Calu3 (cell line): ENCODE measurements at regions not wholly inside any gene's neighbourhood (a gene's known extent, or its start where the extent isn't known, plus 50 kb on each side); places are given as distances from the start of the nearest gene placed in this dataset.
"Not testable (repeated sequence)": the region's sequence is repeated elsewhere in the genome, so short reads cannot be mapped to it uniquely, and the experiment has no call there.

Experiments
- BruUV-seq: library from RNA; stranded (reverse); fragments of 400-500 nt; replicated peaks from 2 replicates; lab custom pipeline; 2021; lab: Mats Ljungman, UMichigan
- CTCF ChIA-PET: fragments of 300-600 bp; sonication (Branson Sonifier 250); formaldehyde crosslinking; loops from one replicate; lab custom pipeline; 2022; ENCODE audit warnings: antibody characterized with exemption; lab: Charles Lee
- DNase-seq: peaks from one replicate; pipeline ENCODE4 v3.0.0; 2022
- H3K27ac Mint-ChIP-seq: one replicate; pipeline ENCODE4 v1.8.0; 2022; ENCODE audit warnings: mixed read lengths; ENCODE audit not compliant: unreplicated experiment
- H3K27me3 Mint-ChIP-seq: one replicate; pipeline ENCODE4 v1.8.0; 2022; ENCODE audit warnings: mixed read lengths; ENCODE audit not compliant: unreplicated experiment
- H3K36me3 Mint-ChIP-seq: one replicate; pipeline ENCODE4 v1.8.0; 2022; ENCODE audit warnings: mild to moderate bottlenecking, moderate library complexity, mixed read lengths; ENCODE audit not compliant: insufficient read depth, unreplicated experiment
- H3K4me1 Mint-ChIP-seq: one replicate; pipeline ENCODE4 v1.8.0; 2022; ENCODE audit warnings: mild to moderate bottlenecking, low read depth, mixed read lengths; ENCODE audit not compliant: unreplicated experiment
- H3K4me3 Mint-ChIP-seq: one replicate; pipeline ENCODE4 v1.8.0; 2022; ENCODE audit warnings: mild to moderate bottlenecking, low read depth, moderate library complexity, mixed read lengths; ENCODE audit not compliant: unreplicated experiment
- H3K9me3 Mint-ChIP-seq: one replicate; pipeline ENCODE4 v1.8.0; 2022; ENCODE audit warnings: low read depth, mixed read lengths; ENCODE audit not compliant: unreplicated experiment
- intact Hi-C: fragments of 100-400 bp; cut with micrococcal nuclease; formaldehyde crosslinking; loops from one replicate; pipeline ENCODE4 v1.10.0; 2022; ENCODE audit not compliant: unreplicated experiment
- TF ChIP-seq, protein P1 (sequence below): fragments of 200-600 bp; IDR thresholded peaks from one replicate; pipeline ENCODE4 v1.8.0; 2022; ENCODE audit warnings: antibody characterized with exemption; ENCODE audit not compliant: unreplicated experiment

GRCh38 chr6:26273673-26274588, 91.1 kb upstream of the BTN3A2 start:
- Mint-ChIP-seq H3K36me3 (peaks cover 8% of the 10 kb centered on the region), H3K4me1 (peaks cover 9% of the 10 kb centered on the region), H3K27me3 (no peaks in the 10 kb centered on the region), H3K9me3 (no peaks in the 10 kb centered on the region), H3K4me3 (no peak overlapping the region), H3K27ac (no peak overlapping the region)
- no peak for DNase-seq
- intact Hi-C loops: loop anchor here (5.0 kb wide), 2 partner anchors 152 to 858 kb away; a partner anchor contains a TSS
- CTCF ChIA-PET: interaction anchor here (0.5 to 2.8 kb wide), 4 partner anchors 48 to 935 kb away, joined by 3 to 12 read pairs (median 4); a partner anchor contains a TSS
- TF ChIP-seq, protein P1, sequence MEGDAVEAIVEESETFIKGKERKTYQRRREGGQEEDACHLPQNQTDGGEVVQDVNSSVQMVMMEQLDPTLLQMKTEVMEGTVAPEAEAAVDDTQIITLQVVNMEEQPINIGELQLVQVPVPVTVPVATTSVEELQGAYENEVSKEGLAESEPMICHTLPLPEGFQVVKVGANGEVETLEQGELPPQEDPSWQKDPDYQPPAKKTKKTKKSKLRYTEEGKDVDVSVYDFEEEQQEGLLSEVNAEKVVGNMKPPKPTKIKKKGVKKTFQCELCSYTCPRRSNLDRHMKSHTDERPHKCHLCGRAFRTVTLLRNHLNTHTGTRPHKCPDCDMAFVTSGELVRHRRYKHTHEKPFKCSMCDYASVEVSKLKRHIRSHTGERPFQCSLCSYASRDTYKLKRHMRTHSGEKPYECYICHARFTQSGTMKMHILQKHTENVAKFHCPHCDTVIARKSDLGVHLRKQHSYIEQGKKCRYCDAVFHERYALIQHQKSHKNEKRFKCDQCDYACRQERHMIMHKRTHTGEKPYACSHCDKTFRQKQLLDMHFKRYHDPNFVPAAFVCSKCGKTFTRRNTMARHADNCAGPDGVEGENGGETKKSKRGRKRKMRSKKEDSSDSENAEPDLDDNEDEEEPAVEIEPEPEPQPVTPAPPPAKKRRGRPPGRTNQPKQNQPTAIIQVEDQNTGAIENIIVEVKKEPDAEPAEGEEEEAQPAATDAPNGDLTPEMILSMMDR: no peak
- no TSS peak for BruUV-seq

GRCh38 chr6:26275663-26276062, 89.3 kb upstream of the BTN3A2 start:
- Mint-ChIP-seq H3K4me3 (no peak overlapping the region), H3K27ac (no peak overlapping the region), H3K27me3 (no peaks in the 10 kb centered on the region), H3K9me3 (no peaks in the 10 kb centered on the region), H3K36me3 (peaks cover 4% of the 10 kb centered on the region), H3K4me1 (peaks cover 4% of the 10 kb centered on the region)
- DNase-seq: no peak
- TF ChIP-seq, protein P1: no peak
- intact Hi-C loops: no loop called here
- CTCF ChIA-PET: no interaction called here
- no TSS peak for BruUV-seq

- CTCF ChIA-PET: no interaction called here
- Mint-ChIP-seq H3K4me3 (no peak overlapping the region), H3K36me3 (peaks cover 7% of the 10 kb centered on the region), H3K4me1 (peaks cover 14% of the 10 kb centered on the region), H3K27ac (no peak overlapping the region), H3K9me3 (no peaks in the 10 kb centered on the region), H3K27me3 (no peaks in the 10 kb centered on the region)
- DNase-seq: no peak
- no TSS peak for BruUV-seq
- TF ChIP-seq, protein P1: no peak
- intact Hi-C loops: no loop called here
Observed at GRCh38 chr6:26276841-26277648, 88.0 kb upstream of the BTN3A2 start.

DNA sequence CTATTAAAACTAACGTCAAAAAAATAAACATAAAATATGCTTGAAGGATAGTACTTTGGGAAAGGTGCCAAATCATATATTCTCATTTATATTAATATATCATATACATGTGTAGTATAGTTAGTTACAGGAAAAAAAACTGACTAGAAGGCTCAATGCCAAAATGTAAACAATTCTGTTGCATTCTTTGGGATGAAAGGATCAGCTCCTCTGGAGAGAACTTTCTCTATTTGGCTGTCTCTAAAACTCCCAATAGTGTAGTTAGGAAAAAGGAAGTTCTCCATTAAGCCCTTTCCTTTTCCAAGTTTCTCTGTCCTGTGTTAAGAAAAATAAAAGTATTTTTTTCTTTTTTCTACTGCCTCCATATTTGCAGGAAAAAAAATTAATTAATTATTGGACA, 86.5 kb upstream of the BTN3A2 start:
- Mint-ChIP-seq H3K27me3 (no peaks in the 10 kb centered on the region), H3K27ac (no peak overlapping the region), H3K4me3 (no peak overlapping the region), H3K4me1 (peaks cover 29% of the 10 kb centered on the region), H3K9me3 (no peaks in the 10 kb centered on the region), H3K36me3 (peaks cover 7% of the 10 kb centered on the region)
- CTCF ChIA-PET: no interaction called here
- no TSS peak for BruUV-seq
- DNase-seq: no peak
- TF ChIP-seq, protein P1: no peak
- intact Hi-C loops: no loop called here

DNA sequence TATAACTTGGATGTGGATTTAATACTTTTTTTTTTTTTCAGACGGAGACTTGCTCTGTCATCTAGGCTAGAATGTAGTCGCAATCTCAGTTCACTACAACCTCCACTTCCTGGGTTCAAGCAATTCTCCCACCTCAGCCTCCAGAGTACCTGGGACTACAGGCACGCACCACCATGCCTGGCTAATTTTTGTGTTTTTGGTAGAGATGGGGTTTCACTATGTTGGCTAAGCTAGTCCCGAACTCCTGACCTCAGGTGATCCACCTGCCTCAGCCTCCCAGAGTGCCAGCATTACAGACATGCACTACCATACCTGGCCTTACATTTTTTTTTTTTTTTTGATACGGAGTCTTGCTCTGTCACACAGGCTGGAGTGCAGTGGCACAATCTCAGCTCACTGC, 85.6 kb upstream of the BTN3A2 start:
- H3K9me3 Mint-ChIP-seq, DNase-seq, CTCF ChIA-PET, intact Hi-C loops, BruUV-seq, H3K27me3 Mint-ChIP-seq, H3K4me3 Mint-ChIP-seq, H3K27ac Mint-ChIP-seq: not testable (repeated sequence)
- Mint-ChIP-seq H3K4me1 (peaks cover 29% of the 10 kb centered on the region), H3K36me3 (peaks cover 12% of the 10 kb centered on the region)
